H9 (cell line): ENCODE measurements at regions not wholly inside any gene's neighbourhood (a gene's known extent, or its start where the extent isn't known, plus 50 kb on each side); places are given as distances from the start of the nearest gene placed in this dataset.

Experiments used
- DNase-seq: peaks from one replicate; pipeline ENCODE4 v3.0.0-alpha.2; 2017
- H2AFZ ChIP-seq: one replicate; pipeline ENCODE4 v1.6.1; 2013; ENCODE audit warnings: mild to moderate bottlenecking, low read length, control low read depth, moderate library complexity
- H2AK5ac ChIP-seq: 2 replicates; pipeline ENCODE4 v1.6.1; 2013; ENCODE audit warnings: low read length, control low read depth, mixed read lengths; ENCODE audit not compliant: insufficient read length
- H2BK120ac ChIP-seq: one replicate; pipeline ENCODE4 v1.6.1; 2013; ENCODE audit warnings: low read depth, mild to moderate bottlenecking, low read length, control low read depth, inconsistent platforms; ENCODE audit not compliant: poor library complexity, severe bottlenecking
- H2BK12ac ChIP-seq: 2 replicates; pipeline ENCODE4 v1.6.1; 2013; ENCODE audit warnings: low read length, control low read depth, mixed read lengths, low read depth; ENCODE audit not compliant: insufficient read length
- H2BK15ac ChIP-seq: 2 replicates; pipeline ENCODE4 v1.6.1; 2013; ENCODE audit warnings: low read depth, low read length, control low read depth
- H2BK20ac ChIP-seq: one replicate; pipeline ENCODE4 v1.6.1; 2013; ENCODE audit warnings: low read depth, mild to moderate bottlenecking, low read length, control low read depth, inconsistent platforms; ENCODE audit not compliant: poor library complexity, severe bottlenecking
- H2BK5ac ChIP-seq: 2 replicates; pipeline ENCODE4 v1.6.1; 2013; ENCODE audit warnings: low read length, control low read depth, mixed read lengths; ENCODE audit not compliant: insufficient read length
- H3K14ac ChIP-seq: 2 replicates; pipeline ENCODE4 v1.6.1; 2013; ENCODE audit warnings: low read length, control low read depth; ENCODE audit not compliant: insufficient read depth
- H3K18ac ChIP-seq: 2 replicates; pipeline ENCODE4 v1.6.1; 2013; ENCODE audit warnings: low read depth, mild to moderate bottlenecking, mixed read lengths, low read length, control low read depth; ENCODE audit not compliant: insufficient read length
- H3K23ac ChIP-seq: 2 replicates; pipeline ENCODE4 v1.6.1; 2013; ENCODE audit warnings: low read length, control low read depth, mixed read lengths, low read depth; ENCODE audit not compliant: insufficient read length
- H3K23me2 ChIP-seq: 2 replicates; pipeline ENCODE4 v1.6.1; 2013; ENCODE audit warnings: low read depth, mild to moderate bottlenecking, mixed read lengths, low read length, control low read depth; ENCODE audit not compliant: insufficient read length, poor library complexity, severe bottlenecking
- H3K27ac ChIP-seq: 2 replicates; pipeline ENCODE4 v1.5.1; 2013; ENCODE audit warnings: low read length, control low read depth, mixed read lengths, low read depth; ENCODE audit not compliant: insufficient read length
- H3K27me3 ChIP-seq: 2 replicates; pipeline ENCODE4 v1.6.1; 2013; ENCODE audit warnings: low read length, control low read depth, inconsistent platforms; ENCODE audit not compliant: insufficient read depth
- H3K4ac ChIP-seq: 2 replicates; pipeline ENCODE4 v1.6.1; 2013; ENCODE audit warnings: low read depth, mild to moderate bottlenecking, control low read depth, inconsistent platforms, low read length, moderate library complexity
- H3K4me1 ChIP-seq: 2 replicates; pipeline ENCODE4 v1.6.1; 2013; ENCODE audit warnings: low read length, control low read depth, inconsistent platforms; ENCODE audit not compliant: insufficient read depth
- H3K4me2 ChIP-seq: 2 replicates; pipeline ENCODE4 v1.6.1; 2013; ENCODE audit warnings: low read length, control low read depth, mixed read lengths; ENCODE audit not compliant: insufficient read length, insufficient read depth
- H3K56ac ChIP-seq: 2 replicates; pipeline ENCODE4 v1.6.1; 2013; ENCODE audit warnings: low read depth, mild to moderate bottlenecking, mixed read lengths, low read length, control low read depth; ENCODE audit not compliant: insufficient read length
- H3K79me1 ChIP-seq: 2 replicates; pipeline ENCODE4 v1.6.1; 2013; ENCODE audit warnings: low read depth, mild to moderate bottlenecking, moderate library complexity, low read length, control low read depth, inconsistent platforms; ENCODE audit not compliant: insufficient read depth, poor library complexity, severe bottlenecking
- H3K79me2 ChIP-seq: 2 replicates; pipeline ENCODE4 v1.6.1; 2013; ENCODE audit warnings: low read length, control low read depth, inconsistent platforms; ENCODE audit not compliant: insufficient read depth
- H3K9ac ChIP-seq: 2 replicates; pipeline ENCODE4 v1.6.1; 2013; ENCODE audit warnings: low read length, control low read depth, mixed read lengths; ENCODE audit not compliant: insufficient read length; ENCODE audit errors: extremely low read depth
- H3K9me3 ChIP-seq: one replicate; pipeline ENCODE4 v1.6.1; 2013; ENCODE audit warnings: low read depth, low read length, inconsistent platforms; ENCODE audit not compliant: control insufficient read depth
- H3T11ph ChIP-seq: one replicate; pipeline ENCODE4 v1.6.1; 2013; ENCODE audit warnings: mild to moderate bottlenecking, low read length, control low read depth, inconsistent platforms
- H4K20me1 ChIP-seq: one replicate; pipeline ENCODE4 v1.6.1; 2013; ENCODE audit not compliant: control insufficient read depth, insufficient read length, insufficient read depth
- H4K5ac ChIP-seq: 2 replicates; pipeline ENCODE4 v1.6.1; 2013; ENCODE audit warnings: low read depth, mild to moderate bottlenecking, mixed read lengths, low read length, control low read depth; ENCODE audit not compliant: insufficient read length
- H4K8ac ChIP-seq: replicated peaks from 2 replicates; pipeline ENCODE4 v1.6.1; 2013; ENCODE audit warnings: low read length, control low read depth, mixed read lengths, low read depth; ENCODE audit not compliant: insufficient read length
- H4K91ac ChIP-seq: 2 replicates; pipeline ENCODE4 v1.6.1; 2013; ENCODE audit warnings: low read depth, mild to moderate bottlenecking, moderate library complexity, mixed read lengths, low read length, control low read depth; ENCODE audit not compliant: insufficient read length
- H3K27ac Mint-ChIP-seq, 3 experiments: 2 replicates in 2 of 3; 3 replicates in 1 of 3; pipeline ENCODE4 v1.8.0; 2020 to 2021; ENCODE audit warnings: mixed read lengths in 3 of 3, mild to moderate bottlenecking in 1 of 3, moderate library complexity in 1 of 3
- H3K27me3 Mint-ChIP-seq: 2 replicates; pipeline ENCODE4 v1.8.0; 2021; ENCODE audit warnings: low read depth, mild to moderate bottlenecking, moderate library complexity, mixed read lengths
- H3K36me3 Mint-ChIP-seq, 3 experiments: 2 replicates in 2 of 3; 3 replicates in 1 of 3; pipeline ENCODE4 v1.8.0; 2020 to 2021; ENCODE audit warnings: low read depth in 3 of 3, mixed read lengths in 3 of 3; ENCODE audit not compliant: insufficient read depth in 1 of 3
- H3K4me1 Mint-ChIP-seq, 2 experiments: 2 replicates each; pipeline ENCODE4 v1.8.0; 2020; ENCODE audit warnings: mixed read lengths in 2 of 2
- H3K4me3 Mint-ChIP-seq, 2 experiments: 2 replicates in 1 of 2; 3 replicates in 1 of 2; pipeline ENCODE4 v1.8.0; 2020 to 2021; ENCODE audit warnings: mild to moderate bottlenecking in 2 of 2, mixed read lengths in 2 of 2, moderate library complexity in 1 of 2
- H3K9me3 Mint-ChIP-seq, 2 experiments: 2 replicates in 1 of 2; 3 replicates in 1 of 2; pipeline ENCODE4 v1.8.0; 2020; ENCODE audit warnings: mild to moderate bottlenecking in 2 of 2, mixed read lengths in 2 of 2, moderate library complexity in 1 of 2
- CTCF ChIP-seq: fragments of 200-600 bp; sonication (generic); conservative IDR thresholded peaks from 3 replicates; pipeline ENCODE4 v1.8.0; 2021; ENCODE audit warnings: antibody characterized with exemption, mild to moderate bottlenecking
- WGBS: extraction: QIAGEN DNeasy Blood & Tissue Kit; methylation state at CpG from one replicate; pipeline ENCODE4 v1.1.7; 2013; ENCODE audit warnings: missing lambda C conversion rate, low lambda C conversion rate, mixed read lengths; ENCODE audit not compliant: insufficient read length; ENCODE audit errors: extremely low coverage; 5-methylcytosine and 5-hydroxymethylcytosine counted together

- H3K4ac ChIP-seq = no peak overlapping the region
Measured at GRCh38 chr1:221316491-221317056, 425.3 kb downstream of the DUSP10 start.

More at GRCh38 chr1:221316491-221317056, 425.3 kb downstream of the DUSP10 start:
- H4K20me1 ChIP-seq = no peaks in the 10 kb centered on the region
- no peak overlapping the region for H4K5ac ChIP-seq
- no peak overlapping the region for H3K4me3 Mint-ChIP-seq
- no peak overlapping the region for H2AK5ac ChIP-seq
- H4K91ac ChIP-seq = no peak overlapping the region
- H3K79me2 ChIP-seq = no peaks in the 10 kb centered on the region
- WGBS = no CpG with 5 or more reads among the region's 1 CpG
- H3K4me1 ChIP-seq = no peaks in the 10 kb centered on the region
- H3K36me3 Mint-ChIP-seq = no peaks in the 10 kb centered on the region
- no peaks in the 10 kb centered on the region for H3K27me3 Mint-ChIP-seq
- H3K23me2 ChIP-seq = no peaks in the 10 kb centered on the region
- no peaks in the 10 kb centered on the region for H3K4me1 Mint-ChIP-seq
- H3K18ac ChIP-seq = no peak overlapping the region
- no peak overlapping the region for H3K9ac ChIP-seq
- H2BK5ac ChIP-seq = no peak overlapping the region
- no peak overlapping the region for H3K27ac ChIP-seq
- H2BK120ac ChIP-seq = no peak overlapping the region
- H3K4me2 ChIP-seq = no peak overlapping the region
- H3K27me3 ChIP-seq = no peaks in the 10 kb centered on the region
- no peak overlapping the region for H2BK12ac ChIP-seq
- H3K56ac ChIP-seq = no peak overlapping the region
- no peak overlapping the region for H3T11ph ChIP-seq
- H3K27ac Mint-ChIP-seq = no peak overlapping the region; a peak in 2 of 7 replicates
- no peak overlapping the region for H3K14ac ChIP-seq
- H3K9me3 ChIP-seq = no peaks in the 10 kb centered on the region
- no peak overlapping the region for H3K23ac ChIP-seq
- H2BK15ac ChIP-seq = no peak overlapping the region
- no peak for TF ChIP-seq CTCF
- H2BK20ac ChIP-seq = no peak overlapping the region
- no peak overlapping the region for H2AFZ ChIP-seq
- H3K9me3 Mint-ChIP-seq = no peaks in the 10 kb centered on the region
- no peak overlapping the region for H4K8ac ChIP-seq
- DNase-seq = no peak
- no peaks in the 10 kb centered on the region for H3K79me1 ChIP-seq
